Right renal cortex interstitium (tissue), 3 donors: ENCODE measurements at regions not wholly inside any gene's neighbourhood (a gene's known extent, or its start where the extent isn't known, plus 50 kb on each side); places are given as distances from the start of the nearest gene placed in this dataset.
A peak's percentile ranks its signal among the peaks of the same experiment; 100 is the strongest.

Source experiments
- DNase-seq, 3 donors: peaks; one replicate each; pipeline ENCODE4 v3.0.0-alpha.2; 2013; ENCODE audit warnings: low read depth in 3 of 3, low spot score in 2 of 3

DNA sequence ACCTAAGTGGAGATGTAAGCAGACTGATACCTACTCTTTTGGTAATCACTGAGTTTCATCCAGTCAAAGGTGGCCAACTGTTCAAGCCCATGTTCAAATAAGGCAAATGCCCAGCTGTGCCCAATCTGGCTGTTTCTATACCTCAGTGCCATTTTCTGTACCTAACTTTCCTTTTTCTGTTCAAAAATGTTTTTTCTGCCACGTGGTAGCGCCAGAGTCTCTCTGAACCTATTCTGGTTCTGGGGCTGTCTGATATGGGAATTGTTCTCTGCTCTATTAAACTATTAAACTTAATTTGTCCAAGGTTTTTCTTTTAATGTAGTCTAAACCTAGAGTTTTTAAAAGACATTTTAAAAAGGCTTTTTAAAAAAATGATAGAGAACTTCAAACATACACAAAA lies 391.2 kb downstream of the NOVA1 start:
- DNase-seq: no peak

DNA sequence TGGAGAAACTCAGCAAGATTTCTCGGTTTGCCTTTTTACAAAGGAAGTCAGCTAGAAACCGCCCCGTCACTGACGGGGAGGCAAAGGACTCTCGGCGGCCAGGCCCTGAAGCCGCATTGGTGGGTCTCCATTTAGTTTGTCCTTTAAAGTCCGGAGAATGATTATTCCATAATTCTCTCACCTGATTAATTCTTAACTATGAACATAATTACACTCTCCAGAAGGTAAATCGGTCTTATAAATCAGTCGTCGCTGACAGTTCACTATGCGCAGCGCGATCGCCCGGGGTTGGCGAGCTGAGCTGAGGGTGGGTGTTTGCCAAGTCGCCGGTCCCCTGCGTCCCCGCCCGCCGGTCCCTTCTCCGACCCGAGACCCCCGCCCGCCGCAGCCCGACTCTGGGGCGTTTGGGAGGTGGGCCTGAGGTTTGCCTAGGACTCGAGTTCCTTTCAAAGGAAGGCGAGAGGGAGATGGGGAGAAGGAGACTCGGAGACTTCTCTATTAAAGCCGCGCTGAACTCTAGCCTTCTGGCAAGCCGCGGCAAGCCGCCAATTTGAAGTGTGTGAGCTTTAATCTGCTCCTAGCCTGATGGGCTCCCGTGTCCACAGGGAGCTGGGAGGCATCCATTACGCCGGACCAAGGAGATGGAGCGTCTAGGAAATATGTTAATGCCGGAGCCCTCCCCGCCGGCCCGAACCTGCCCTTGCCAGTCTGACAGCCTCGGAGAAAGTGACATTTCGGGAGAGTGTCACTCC lies 392.9 kb downstream of the NOVA1 start:
- DNase-seq: peak; percentile 15 to 33 (median 31)

DNA sequence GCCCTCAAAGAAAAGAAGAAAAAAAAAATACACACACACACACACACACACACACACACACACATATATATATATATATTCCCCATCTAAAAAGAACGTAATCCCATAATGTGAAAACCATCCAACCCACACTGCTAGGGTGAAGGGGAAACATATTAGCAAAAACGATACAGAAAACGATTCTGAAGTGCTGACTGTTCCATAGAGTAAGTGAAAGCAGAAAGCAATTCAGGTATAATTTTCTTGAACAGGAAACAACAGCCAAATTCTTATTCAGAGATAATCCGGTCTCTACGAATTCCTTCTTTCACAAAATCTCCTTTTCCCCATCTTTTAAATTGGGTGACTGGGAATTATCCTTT lies 393.5 kb downstream of the NOVA1 start:
- no peak for DNase-seq

DNA sequence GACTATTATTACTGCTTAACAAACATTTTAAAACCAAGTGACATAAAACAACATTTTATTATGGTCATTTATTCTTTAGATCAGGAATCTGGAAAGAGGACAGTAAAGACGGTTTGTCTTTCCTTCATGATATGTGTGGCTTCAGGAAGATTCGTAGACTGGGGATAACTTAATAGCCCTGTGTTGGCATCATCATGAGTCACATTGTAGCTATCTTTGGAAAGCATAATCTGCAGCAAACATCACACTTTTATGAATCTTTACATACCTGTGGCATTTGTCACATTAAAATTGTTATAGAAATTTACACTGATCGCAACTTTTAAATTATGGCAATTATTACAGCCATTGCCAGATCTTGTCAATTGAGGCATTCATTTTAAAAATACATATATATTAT lies 397.1 kb downstream of the NOVA1 start:
- DNase-seq: no peak

DNA sequence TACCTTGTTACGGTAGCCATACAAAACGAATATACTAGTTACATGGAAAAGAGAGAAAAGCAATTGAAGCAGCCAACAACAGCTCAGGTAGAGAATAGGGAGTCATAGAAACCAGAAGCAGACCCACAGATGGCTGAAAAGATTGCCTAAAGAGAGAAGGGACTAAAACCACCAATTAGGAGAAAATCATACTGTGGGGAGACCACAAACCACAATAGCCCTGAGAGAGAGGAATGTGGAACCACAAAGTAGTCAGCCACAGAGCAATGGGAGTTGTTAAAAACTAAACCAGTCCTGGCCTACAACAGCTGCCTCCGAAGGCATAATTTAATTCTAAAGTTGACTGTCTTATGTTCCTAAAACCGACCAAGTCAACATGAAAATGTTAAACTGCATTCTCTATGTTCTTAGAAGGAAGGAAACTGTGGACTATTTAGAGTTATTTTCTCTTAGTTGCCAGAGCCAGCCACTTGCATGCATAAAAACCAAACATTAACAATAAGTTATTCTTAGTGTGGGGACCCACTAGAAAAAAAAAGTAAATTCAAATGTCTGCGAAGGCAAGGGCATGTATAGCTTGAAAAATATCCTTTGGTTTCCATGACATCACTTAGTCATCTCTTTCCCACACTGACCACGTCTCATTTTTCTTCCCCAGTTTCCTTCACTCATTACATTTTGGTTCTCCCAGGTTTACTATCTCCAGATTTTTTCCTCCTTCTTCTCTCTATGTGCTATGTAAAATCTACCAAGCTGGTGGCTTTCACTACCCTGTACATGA lies 398.1 kb downstream of the NOVA1 start:
- no peak for DNase-seq

DNA sequence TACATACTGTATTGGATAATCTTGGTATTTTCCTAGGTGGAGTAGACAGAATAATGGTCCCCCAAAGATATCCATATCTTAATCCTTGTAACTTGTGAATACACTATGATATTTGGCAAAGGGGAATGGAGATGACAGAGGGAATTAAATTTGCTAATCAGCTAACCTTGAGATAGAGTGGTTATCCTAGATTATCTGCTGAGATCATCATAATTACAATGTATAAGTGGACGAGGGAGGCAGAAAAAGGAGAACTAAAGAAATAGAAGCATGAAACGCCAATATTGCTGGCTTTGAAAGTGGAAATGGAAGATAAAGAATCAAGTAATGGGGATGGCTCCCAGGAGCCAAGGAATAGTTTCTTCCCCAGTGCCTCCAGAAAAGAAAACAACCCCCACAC lies 398.7 kb downstream of the NOVA1 start:
- DNase-seq: no peak

DNA sequence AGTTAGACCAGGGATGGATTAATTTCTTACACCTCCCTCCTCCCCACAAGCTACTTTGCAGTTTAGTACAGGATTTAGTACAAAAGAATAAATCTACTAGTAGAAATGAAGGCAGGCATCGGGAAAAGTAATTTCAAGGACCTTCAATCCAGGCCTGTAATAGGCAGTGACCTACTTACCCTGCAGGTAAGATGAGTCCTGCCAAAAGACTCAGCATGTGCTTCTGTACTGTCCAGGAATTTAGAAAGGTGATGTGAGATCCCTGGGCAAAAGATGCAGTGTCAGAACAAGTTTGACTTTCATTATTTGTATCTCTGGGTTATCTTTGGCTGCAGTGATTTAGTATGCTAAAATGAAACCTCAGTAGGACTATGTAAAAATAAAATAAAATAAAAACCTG lies 403.0 kb downstream of the NOVA1 start:
- DNase-seq: no peak

DNA sequence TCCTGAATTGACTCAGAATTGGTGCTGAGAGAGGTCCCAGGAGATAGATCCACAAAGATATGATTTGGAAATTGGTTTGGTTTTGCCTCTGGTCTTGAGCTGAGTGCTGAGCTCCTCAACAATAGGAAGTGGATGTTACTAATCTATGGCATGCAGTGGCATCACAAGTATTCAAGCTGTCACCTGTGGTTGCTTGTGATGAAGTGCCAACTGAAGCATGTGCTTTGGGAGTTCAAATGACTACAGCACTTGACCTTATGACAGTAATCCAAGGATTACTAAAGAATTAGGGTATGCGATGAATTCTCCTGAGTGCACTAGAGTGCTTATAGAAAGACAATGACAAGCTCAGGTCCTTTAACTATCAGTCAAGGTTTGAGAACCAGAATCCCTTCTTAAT lies 406.2 kb downstream of the NOVA1 start:
- DNase-seq: no peak

DNA sequence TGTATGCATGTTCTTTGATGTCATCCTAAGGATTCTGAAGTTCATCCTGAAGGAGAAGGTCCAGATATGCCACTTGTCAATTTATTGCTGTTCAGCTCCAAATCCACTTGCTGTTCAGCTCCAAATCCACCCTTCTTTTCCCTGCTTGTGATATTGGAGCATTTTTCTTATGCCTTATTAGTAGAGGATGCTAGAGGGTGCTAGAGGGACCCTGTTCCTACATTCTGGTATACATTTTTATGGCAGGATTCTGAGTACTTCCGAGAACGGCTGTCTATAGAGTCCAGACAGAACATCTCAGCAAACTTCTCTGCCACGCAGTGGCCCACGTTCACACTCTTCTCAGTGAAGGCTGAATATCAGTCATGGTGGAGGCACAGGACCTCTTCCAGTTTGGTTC lies 406.7 kb downstream of the NOVA1 start:
- DNase-seq: no peak

DNA sequence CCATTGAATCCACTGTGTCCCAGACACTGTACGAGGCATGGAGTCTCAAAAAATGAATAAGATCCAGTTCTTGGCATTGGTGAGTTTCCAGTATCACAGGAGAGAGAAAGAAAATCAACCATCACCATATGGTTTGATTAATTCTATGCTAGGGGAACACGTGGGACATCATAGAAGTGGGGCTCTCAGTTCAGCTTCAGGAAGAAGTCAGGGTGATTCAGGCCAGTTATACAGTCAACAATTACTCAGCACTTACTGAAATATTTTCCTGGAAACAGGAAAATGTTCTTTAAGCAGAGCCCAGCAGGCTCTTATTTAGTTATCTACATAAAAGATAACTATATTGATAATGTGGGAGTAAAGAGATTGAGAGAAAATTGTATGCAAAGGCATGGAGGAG lies 407.2 kb downstream of the NOVA1 start:
- DNase-seq: no peak

DNA sequence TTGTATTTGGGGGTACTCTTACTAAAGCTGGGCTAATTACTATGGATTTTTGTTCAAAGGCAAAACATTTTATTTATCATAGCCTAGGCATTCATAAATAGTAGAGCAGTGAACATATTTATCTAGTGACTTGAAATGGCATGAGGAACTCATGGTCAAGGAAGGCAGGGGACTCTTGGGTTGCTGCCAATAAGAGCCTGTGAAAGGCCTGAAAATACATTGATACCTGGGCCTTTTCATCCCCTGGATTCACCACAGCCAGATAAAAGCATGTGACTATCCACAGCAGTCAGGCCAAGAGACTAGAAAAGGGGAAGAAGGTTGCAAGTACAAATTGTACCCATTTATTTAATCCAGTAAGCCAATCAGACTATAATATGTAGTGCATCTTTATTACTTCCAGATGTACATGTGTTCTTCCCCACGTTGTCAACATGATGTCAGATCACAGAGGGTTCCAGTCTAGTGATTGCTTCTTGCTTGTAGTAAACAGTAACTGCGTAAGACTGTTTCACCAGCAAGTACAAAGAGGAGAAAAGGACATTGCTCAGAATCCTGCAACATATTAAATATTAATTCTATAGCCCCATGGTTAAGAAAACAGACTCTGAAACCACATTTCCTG lies 409.7 kb downstream of the NOVA1 start:
- no peak for DNase-seq

DNA sequence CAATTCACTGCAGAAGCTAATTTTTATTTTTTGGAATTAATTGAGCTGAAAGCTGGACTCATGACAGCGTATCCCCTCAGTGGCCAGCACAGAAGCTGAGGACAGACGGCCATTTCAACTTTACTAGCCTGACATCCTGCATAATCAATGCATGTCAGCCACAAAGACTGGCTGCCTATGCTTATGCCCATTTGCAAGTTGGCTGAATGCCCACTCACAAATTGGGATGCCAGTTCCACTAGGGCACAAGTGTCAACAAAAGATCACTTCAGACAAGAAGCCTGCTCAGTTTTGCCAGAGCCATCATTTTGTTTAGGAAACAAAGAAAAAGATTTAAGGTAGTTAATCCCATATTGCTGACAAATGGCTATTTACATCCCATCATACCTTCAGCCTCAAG lies 417.6 kb downstream of the NOVA1 start:
- no peak for DNase-seq

DNA sequence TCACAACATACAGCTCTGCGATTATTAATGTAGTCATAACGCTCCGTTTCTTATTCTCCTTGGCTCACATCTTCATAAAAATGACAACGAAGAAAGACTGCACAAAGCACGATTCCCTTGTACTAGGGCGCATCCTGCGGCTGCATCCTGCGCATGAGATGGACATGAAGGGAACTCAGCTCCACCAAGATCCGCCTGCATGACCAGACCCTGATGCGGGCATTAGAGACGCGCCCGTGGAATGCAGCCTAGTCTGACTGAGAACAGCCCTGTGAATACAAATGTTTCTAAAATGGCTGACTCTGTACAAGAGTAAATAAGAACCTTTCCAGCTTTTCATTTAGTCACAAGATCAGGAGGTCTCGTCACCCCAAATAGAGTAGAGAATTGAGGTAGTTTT lies 422.2 kb downstream of the NOVA1 start:
- DNase-seq: no peak

DNA sequence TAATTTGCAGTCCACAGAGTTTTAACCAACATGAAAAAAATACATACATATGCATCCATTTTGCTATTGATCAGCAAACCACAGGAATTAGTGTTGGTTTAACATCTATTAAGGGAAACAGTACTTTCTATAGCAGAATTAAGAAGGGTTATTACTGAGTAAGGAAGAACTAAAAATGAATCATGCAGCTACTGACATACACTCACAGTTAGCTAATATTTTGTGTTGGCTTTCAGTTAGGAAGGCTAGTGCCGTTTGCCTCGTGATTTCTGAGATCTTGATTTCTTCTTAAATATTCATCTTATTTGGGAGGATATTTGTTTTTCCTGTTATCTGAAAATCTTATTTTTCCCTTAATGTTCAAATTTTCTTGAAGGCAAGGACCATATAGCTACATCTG lies 423.4 kb downstream of the NOVA1 start:
- no peak for DNase-seq

DNA sequence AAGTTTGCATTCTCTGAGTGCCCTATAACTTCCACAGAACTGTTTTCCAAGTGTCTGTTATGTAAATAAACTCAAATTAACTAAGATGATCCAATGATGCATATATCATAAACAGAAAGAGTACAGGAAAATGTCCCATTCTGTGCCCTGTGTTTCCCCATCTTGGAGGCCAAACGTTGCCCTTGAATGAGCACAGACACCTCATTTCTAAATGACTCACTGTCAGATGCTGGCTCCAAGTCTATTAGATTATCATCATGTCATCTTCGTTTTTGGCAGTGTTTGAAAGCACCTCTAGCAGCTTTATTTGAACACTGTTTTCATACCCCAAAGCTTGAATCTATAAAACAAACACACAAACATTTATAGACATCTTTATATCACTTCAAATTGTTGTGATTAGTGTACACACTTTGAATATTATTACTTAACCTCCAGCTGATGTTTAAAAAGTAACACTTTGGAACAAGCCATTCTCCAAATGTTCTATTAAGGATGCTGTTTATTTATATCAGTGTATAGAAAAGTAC lies 424.2 kb downstream of the NOVA1 start:
- DNase-seq: no peak

DNA sequence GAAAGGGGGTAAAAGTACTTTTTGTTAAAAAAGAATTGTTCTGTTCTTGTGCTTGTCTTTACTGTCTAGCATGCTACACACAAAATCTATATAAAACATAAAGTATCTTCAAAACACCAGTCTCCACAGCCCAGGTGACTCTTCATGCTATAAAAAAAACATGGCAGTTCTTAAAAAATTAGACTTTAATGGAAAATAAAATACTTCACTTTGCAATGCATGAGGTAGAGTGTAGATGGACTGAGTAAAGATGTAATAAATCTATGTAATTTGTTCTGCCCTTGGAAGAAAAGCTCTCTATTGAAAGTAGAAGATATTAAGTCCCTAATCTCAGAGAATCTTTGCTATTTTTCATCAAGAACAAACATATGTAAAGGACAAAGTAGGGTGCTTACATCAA lies 425.4 kb downstream of the NOVA1 start:
- DNase-seq: no peak

DNA sequence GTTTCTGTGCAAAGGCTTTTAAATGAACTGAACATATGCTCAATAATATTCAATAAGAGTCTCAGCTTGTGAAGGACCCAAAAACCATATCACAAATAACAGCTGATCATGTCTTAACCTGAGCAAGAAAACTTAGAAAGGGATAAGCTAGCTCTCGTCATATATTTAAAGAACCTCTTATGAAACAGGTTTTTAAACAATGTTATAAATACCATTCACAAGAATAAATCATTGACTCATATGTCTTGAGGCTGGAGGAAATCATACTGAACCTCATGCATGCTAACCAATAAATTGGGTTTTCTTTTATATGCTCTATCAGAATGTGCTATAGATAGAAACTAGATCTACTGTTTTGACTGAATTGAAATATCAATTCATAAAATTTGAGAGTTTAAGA lies 426.9 kb downstream of the NOVA1 start:
- no peak for DNase-seq

DNA sequence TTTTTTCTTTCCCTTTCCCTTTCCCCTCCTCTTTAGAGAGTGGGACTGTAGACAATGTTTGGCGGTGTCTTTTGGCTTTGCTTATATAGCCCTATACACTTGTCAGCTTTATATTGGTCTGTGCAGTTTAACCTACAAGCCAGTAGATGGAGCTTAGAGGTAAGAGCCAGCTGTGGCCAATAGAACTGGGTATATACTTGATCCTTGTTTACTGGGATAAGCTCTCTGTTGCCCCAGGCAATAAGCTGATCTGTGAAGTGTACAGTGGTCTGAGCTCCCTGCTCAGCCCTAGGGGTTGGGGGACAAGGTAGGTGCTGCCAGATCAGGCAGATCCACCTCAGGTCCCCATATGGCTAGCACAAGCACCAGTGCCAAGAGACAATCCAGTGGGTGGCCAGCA lies 434.1 kb downstream of the NOVA1 start:
- no peak for DNase-seq

DNA sequence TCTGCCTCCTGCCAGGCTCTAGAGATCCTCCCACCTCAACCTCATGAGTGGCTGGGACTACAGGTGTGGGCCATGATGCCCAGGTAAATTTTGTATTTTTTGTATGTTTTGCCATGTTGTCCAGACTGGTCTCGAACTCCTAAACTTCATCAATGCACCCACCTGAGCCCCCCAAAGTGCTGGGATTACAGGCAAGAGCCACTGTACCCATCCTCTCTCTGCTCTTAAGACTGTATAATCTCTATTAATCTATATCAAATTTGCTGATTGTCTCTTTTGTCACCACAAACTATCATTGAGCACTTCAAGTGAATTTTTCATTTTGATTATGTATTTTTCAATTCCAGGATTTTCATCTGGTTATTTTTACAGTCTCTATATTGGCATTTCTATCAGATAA lies 440.3 kb downstream of the NOVA1 start:
- no peak for DNase-seq

DNA sequence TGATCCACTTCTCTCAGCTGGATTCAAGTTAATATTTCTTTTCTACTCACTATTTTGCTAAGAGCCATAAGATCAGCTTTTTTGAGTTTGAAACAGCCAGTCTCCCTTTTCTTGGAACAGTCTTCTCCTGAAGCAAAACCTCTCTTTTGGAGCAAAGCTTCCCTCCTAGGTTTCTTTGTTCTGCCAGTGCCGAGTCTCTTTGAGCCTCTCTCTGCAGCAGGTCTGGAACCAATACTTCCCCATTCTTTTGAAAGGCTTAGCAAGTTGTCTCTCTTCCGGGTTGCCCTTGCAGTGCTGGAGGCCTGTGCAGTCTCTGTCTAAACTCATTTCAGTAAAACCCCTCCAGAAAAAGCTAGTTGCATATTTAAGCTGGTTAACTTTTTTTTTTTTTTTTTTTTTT lies 454.8 kb downstream of the NOVA1 start:
- no peak for DNase-seq

DNA sequence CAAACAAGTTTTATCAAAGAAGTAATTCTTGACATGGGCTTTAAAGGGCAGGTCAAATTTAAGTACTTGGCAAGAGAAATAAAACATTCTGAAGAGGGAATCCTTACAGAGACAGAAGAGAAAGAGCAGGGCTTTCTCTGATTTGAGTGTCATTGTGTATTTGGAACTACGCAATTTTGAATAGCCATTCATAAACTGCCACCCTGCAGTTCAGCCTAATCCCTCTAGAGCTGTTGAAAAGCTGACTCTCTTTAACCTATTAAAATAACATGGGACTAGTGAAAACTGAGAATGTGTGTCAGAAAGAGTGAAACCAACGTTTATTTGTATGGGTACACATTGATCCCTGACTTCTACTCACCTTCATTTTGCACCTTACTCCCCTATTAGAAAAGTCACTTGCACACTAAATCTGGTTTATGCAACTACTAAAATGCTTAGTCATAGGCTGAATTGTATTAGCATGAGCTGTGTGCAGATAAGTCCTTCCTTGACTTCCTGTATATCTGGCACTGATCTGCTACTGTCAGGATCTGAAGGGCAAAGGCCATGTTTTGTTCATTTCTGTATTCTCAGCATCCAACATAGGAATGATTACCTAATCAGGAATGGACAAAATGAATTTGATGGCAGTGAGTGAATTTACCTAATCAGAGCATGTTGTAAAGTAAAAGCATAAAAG lies 458.9 kb downstream of the NOVA1 start:
- DNase-seq: no peak
